ES-I3 (cell line): ENCODE measurements at regions not wholly inside any gene's neighbourhood (a gene's known extent, or its start where the extent isn't known, plus 50 kb on each side); places are given as distances from the start of the nearest gene placed in this dataset.

ENCODE experiments used
- H3K36me3 ChIP-seq: 2 replicates; pipeline ENCODE4 v1.6.1; 2013; ENCODE audit warnings: mild to moderate bottlenecking, low read length, control low read depth, moderate library complexity; ENCODE audit not compliant: insufficient read depth
- H3K4me1 ChIP-seq: 2 replicates; pipeline ENCODE4 v1.6.1; 2013; ENCODE audit warnings: mild to moderate bottlenecking, control low read depth, low read length; ENCODE audit not compliant: insufficient read depth
- H3K9ac ChIP-seq: 2 replicates; pipeline ENCODE4 v1.6.1; 2013; ENCODE audit warnings: low read depth, mild to moderate bottlenecking, low read length, moderate library complexity
- H3K9me3 ChIP-seq: 2 replicates; pipeline ENCODE4 v1.6.1; 2013; ENCODE audit warnings: mild to moderate bottlenecking, low read length, moderate library complexity; ENCODE audit not compliant: control insufficient read depth, insufficient read depth

DNA sequence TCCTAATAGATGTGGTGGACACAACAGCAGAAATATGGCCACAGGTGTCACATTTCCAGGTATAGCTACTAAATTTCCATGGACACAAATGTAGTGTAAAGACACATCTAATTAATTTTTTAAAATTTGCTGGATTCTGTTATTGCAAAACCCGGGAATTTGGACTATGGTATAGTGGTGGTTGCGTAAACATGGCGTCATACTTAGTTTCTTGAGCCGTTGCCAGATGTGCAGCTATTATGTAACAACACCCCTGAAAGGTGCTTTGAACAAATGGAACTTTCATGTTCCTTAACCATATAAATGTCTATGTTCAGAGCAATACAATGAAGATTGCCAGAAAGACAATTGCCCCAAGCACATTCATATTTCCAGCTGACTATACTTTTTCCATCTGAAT lies 85.9 kb downstream of the HRH4 start:
- H3K36me3 ChIP-seq = no peaks in the 10 kb centered on the region
- H3K9me3 ChIP-seq = no peaks in the 10 kb centered on the region
- no peak overlapping the region for H3K9ac ChIP-seq
- H3K4me1 ChIP-seq = peaks cover 5% of the 10 kb centered on the region; the same call in 1 of the 2 replicates

DNA sequence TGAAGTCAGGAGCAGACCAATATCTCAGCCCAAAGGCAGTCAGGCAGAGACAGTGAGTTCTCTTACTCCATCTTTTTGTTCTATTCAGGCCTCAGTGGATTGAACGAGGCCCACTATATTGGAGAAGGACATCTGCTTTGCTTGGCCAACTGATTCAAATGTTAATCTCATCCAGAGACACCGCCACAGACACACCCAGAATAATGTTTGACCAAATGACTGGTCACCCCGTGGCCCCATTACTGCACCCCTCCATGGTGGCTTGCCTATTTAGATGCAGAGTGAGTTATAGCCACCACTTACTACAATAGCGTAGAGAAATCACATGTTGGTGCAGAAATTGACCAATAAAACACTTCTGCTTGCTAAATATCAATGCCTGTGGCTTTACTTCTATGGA lies 88.1 kb downstream of the HRH4 start:
- Histone ChIP-seq H3K9ac (no peak overlapping the region), H3K4me1 (peaks cover 5% of the 10 kb centered on the region; the same call in 1 of the 2 replicates), H3K9me3 (no peaks in the 10 kb centered on the region), H3K36me3 (no peaks in the 10 kb centered on the region)

DNA sequence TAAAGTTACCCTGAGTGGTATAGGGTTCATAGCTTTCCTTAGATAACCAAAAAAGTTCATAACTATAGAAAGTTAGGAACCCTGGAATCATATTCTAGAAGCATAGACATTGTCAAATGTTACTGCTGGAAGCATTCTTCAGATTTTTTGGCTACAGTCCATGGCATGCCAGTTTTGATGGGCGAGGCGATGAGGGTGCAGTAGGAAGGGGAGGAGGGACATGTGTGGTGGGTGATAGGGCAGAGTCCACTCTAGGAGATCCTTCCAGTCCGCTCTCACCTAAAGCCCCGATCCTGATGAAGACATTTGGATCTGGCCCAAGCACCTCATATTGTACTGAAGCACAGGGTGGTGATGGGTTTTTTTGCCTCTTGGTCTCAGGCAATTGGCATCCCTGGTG lies 91.8 kb downstream of the HRH4 start:
- no peaks in the 10 kb centered on the region for H3K4me1 ChIP-seq
- H3K9me3 ChIP-seq = no peaks in the 10 kb centered on the region
- no peak overlapping the region for H3K9ac ChIP-seq
- no peaks in the 10 kb centered on the region for H3K36me3 ChIP-seq

DNA sequence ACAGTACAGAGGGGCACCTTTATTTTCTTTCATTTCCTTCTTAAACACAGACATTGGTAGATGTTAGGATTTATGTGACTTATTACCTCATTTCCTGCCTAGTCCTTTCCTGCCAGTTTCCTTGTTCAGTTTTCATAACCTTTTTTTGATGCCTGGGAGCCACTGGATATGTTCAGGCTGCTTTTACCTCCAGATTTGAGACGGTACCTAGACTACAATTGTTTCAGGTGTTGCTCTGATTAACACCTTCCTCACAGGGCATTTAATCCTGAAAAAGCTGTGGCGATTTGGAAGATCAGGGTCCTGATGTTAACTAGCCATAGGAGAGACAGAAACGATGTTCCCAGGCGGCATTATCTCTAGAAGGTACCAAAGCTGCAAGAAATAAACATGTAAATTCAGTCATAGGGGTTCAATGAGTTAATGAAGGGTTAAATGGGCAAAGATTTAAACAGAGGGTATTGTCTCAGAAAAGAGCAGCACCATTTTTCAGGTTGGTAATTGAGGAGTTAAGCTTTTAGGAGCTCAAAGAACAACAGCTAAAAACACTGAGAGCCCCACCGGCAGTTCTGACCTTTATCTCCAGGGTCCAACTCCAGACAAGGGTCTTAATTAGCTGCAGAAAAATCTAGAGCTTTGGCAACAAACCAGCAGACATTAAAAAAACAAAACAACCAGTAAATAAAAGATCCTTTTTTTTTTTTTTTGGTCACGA lies 93.3 kb downstream of the HRH4 start:
- no peak overlapping the region for H3K9ac ChIP-seq
- H3K36me3 ChIP-seq = no peaks in the 10 kb centered on the region
- no peaks in the 10 kb centered on the region for H3K4me1 ChIP-seq
- H3K9me3 ChIP-seq = no peaks in the 10 kb centered on the region

DNA sequence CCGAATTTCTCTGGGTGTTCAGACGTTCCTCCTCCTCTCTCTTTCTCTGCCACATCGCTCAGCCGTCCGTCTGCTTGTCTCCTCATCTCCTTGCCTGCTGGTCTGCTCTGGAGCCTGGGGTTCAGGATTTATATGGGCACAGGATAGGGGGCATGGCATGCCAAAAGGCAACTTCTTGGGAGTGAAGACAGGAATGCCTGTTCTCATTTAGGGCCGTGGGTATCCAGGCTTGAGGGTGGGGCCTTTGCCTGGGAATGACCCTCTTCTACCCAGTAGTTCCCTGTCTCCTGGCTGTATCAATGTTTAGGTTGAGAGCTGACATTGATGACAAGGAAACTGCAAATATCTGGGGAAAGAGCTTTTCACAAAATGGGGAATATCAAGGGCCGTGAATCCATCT lies 98.0 kb downstream of the HRH4 start:
- Histone ChIP-seq H3K9ac (no peak overlapping the region), H3K9me3 (no peaks in the 10 kb centered on the region), H3K36me3 (no peaks in the 10 kb centered on the region), H3K4me1 (peaks cover 20% of the 10 kb centered on the region)

DNA sequence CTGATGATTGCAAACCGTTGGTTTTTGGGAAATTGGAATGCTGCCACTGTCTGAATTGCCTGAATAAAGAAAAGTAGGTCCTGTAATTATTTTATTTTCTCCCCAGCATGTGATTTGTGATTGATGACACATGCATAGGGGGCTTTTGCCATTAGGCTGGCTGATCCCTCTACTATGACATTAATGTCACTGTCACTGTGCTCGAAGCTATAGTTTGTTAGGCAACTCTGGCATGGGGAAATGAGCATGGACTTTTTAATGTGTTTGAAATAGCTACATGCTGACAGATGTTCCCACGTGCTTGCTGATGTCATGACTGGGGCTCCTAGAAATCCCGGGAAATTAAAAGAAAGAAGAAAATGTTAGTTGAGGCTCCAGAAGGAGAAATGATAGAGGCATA lies 99.1 kb downstream of the HRH4 start:
- no peaks in the 10 kb centered on the region for H3K9me3 ChIP-seq
- H3K36me3 ChIP-seq = no peaks in the 10 kb centered on the region
- H3K4me1 ChIP-seq = peaks cover 20% of the 10 kb centered on the region
- H3K9ac ChIP-seq = no peak overlapping the region

DNA sequence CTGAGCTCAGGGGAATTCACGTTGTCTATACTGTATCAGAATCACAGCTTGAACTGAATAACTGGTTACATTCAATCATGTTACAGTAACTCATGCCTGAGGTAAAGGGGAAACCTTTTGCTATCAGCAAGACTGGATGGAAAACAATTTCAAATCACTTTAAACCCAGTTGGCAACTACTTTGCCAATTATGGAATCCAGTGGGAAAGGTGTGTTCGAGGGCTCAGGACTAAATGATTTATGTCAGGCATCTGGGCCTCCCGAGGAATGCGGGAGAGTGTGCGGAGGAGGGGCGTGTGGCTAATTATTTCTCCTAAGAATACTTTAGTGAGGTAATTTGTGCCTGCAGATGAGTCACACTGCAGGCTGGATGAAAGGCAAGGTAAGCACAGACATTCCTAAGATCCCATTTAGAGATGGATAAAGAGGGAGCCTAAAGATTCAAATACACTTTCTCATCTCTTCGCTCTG lies 100.1 kb downstream of the HRH4 start:
- Histone ChIP-seq H3K9me3 (no peaks in the 10 kb centered on the region), H3K36me3 (no peaks in the 10 kb centered on the region), H3K9ac (no peak overlapping the region), H3K4me1 (peaks cover 20% of the 10 kb centered on the region)

DNA sequence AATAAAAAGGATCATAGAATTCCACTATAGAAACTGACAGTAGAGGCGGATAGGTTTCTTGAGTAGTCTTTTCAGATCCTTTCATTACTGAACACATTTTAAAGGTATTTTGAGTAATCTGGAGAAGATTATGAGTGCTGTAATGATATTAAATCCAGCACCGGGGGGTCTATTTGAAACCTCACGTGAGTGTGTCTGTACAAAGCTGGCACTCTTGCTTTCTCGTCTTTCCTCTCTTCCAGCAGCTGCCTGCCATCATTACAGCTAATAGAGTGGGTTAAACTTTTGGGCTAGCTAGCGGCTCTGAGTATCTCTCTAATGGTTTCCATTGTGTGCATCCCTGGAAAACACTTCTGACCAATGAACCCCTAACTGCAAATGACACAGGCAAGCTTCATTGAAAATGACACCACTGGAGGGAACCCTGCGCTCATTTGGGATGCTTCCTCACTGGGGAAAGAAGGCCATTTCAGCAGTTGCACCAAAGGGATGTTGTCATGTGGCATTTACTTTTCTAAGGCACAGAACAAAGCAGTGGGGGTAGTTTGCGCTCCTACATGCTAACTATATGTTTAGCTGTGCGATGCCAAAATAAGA lies 101.0 kb downstream of the HRH4 start:
- Histone ChIP-seq H3K9ac (no peak overlapping the region), H3K9me3 (no peaks in the 10 kb centered on the region), H3K36me3 (no peaks in the 10 kb centered on the region), H3K4me1 (peaks cover 20% of the 10 kb centered on the region)

DNA sequence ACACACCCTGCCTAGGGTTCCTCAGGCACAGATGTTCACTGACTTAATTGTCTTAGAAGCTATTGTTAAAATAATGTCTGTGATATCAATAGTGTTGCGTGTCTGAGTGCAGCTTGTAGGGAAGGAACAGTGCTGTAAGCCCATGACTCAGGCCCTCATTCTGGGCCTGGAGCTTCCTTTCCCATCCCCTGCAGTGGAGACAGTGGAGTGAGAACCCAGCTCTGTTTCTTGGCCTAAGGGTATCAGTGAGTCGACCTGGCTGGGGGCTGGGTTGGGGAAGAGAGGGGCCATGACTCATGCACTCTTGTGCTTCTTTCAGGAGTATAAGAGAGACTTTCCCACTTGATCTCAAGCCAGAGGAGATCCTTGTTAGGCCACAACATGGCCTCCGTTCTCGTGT lies 106.8 kb downstream of the HRH4 start:
- Histone ChIP-seq H3K9me3 (no peaks in the 10 kb centered on the region), H3K4me1 (no peaks in the 10 kb centered on the region; the same call in 1 of the 2 replicates), H3K36me3 (no peaks in the 10 kb centered on the region), H3K9ac (no peak overlapping the region)

DNA sequence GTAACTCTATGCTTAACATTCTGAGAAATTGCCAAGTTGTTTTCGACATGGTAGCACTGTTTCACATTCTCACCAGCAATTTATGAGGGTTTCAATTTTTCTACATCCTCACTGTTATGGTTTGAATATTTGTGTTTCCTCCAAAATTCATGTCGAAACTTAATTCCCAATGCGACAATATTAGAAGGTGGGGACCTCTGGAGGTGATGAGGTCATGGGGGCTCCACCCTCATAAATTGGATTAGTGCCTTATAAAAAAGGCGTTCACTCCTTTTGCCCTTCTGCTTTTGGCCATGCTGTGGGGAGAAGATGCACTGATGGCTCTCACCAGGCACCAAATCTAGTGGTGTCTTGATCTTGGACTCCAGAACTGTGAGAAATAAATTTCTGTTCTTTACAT lies 110.3 kb downstream of the HRH4 start:
- no peaks in the 10 kb centered on the region; the same call in 1 of the 2 replicates for H3K4me1 ChIP-seq
- no peaks in the 10 kb centered on the region for H3K36me3 ChIP-seq
- H3K9ac ChIP-seq = no peak overlapping the region
- no peaks in the 10 kb centered on the region for H3K9me3 ChIP-seq

DNA sequence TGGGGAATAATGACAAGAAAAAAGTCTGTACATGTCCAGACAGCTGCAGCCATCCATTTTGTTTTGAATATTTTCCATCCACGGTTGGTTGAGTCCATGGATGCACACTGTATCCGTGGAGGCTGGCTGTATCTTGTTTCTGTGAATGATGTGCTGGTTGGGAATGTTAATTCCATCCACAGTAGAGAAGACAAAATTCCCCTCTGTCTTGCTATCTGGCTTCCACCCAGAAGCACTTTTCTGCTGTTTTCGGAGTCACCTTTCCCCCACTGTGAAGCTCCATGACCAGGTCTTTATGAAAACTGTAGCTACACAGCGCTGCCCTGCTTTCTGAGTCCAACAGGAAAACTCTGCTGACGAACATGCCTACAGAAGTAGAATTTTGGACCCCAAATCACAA lies 122.3 kb downstream of the HRH4 start:
- peaks cover 30% of the 10 kb centered on the region for H3K4me1 ChIP-seq
- H3K9me3 ChIP-seq = no peaks in the 10 kb centered on the region
- H3K36me3 ChIP-seq = no peaks in the 10 kb centered on the region
- no peak overlapping the region for H3K9ac ChIP-seq

DNA sequence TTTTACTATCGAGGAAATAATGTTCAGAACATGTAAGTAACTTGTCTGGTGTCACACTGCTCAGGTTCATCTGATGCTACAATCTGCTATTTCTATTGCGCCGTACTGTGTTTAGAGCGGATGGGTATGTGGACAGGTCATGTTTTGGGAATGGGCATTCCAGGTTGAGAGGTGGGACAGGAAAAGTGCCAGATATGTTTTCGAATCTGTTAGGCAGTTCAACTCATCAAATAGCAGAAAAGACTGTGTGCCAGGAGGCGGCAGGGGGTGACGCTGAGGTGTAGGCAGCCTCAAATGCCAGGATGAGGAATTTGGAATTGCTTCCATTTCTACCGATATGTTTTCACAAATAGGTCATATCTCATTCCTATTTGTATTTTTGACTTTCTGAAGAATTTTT lies 123.8 kb downstream of the HRH4 start:
- Histone ChIP-seq H3K9me3 (no peaks in the 10 kb centered on the region), H3K9ac (no peak overlapping the region), H3K36me3 (no peaks in the 10 kb centered on the region), H3K4me1 (peaks cover 30% of the 10 kb centered on the region)

DNA sequence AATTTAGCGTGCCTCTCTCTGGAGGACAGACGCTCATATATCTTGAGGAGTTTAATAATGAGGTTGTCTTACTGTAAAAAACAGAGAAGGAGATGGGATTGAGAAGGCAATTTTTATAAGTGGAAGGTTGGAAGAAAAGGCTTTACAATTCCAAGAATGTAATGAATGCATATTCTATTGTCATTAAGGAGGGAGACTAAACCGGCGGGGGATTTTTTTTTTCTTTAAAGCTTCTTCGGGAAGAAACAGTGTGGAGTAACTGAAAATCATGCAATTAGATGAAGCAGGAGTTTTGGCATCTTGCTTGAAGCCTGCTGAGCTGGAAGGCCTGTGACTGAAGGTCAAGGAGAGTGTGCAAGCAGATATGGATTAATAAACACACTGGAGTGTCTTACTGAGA lies 124.4 kb downstream of the HRH4 start:
- Histone ChIP-seq H3K9ac (no peak overlapping the region), H3K4me1 (peaks cover 30% of the 10 kb centered on the region)

DNA sequence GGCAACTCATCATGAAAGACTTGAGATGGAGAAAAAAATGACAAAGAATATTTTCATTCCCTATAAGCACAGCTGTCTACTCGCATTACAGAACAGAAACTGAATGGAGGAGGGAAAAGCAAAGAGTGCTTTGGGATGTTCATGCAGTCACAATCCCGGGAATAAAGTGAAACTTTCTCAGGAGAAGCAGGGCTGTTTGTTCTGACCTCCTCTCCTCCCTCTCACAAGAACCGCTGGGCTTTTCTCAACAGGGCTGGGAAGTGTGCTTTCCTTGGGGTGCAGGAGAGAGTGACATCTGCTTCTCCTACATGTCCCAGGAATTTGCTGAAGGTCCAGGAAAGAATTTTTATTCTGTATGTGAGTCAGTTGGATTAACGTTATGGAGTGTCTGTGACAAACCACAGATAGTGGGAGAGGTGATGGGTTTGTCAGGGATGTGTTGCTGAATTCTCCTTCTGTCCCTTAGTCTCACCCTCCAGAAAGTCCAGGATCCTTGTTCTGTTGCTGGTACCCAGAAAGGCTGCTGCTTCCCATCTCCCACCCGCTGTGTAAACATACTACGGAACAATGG lies 125.6 kb downstream of the HRH4 start:
- Histone ChIP-seq H3K4me1 (peaks cover 30% of the 10 kb centered on the region), H3K9me3 (no peaks in the 10 kb centered on the region), H3K9ac (no peak overlapping the region), H3K36me3 (no peaks in the 10 kb centered on the region)

More for the DNA sequence above, 124.4 kb downstream of the HRH4 start:
- Histone ChIP-seq H3K36me3 (no peaks in the 10 kb centered on the region), H3K9me3 (no peaks in the 10 kb centered on the region)
